D721Med (cell line): ENCODE measurements at regions not wholly inside any gene's neighbourhood (a gene's known extent, or its start where the extent isn't known, plus 50 kb on each side); places are given as distances from the start of the nearest gene placed in this dataset.

Source experiments
- DNase-seq: peaks from one replicate; pipeline ENCODE4 v3.0.0; 2011; ENCODE audit warnings: low spot score; ENCODE audit not compliant: insufficient read length
- FAIRE-seq: peaks from 2 replicates; lab custom pipeline; 2011; peaks lifted over from hg19 to GRCh38; lab: Jason Lieb, UNC
- TF ChIP-seq, protein P1 (sequence below): IDR thresholded peaks from 2 replicates; pipeline ENCODE4 v1.5.1; 2012; ENCODE audit warnings: mild to moderate bottlenecking, control low read depth; ENCODE audit not compliant: insufficient read depth; ENCODE audit errors: missing control alignments

DNA sequence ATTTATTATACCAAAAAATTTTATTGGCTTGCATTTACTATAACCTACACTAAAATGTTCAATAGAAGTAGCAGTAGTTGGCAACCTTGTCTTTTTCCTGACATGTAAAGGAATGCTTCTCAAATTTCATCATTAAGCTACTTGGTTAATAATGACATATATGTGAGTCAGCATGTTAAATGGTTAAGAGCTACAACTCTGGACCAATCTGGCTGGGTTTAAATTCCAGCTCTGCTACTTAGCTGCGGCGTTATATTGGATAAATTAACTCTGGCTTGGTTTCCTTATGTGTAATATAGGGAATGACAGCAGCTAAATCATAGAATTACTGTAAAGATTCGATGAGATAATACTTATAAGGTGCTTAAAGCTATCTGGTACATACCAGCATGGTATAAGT, 53.7 kb upstream of the OTOGL start:
- DNase-seq (no peak), FAIRE-seq (no peak)
- TF ChIP-seq, protein P1, sequence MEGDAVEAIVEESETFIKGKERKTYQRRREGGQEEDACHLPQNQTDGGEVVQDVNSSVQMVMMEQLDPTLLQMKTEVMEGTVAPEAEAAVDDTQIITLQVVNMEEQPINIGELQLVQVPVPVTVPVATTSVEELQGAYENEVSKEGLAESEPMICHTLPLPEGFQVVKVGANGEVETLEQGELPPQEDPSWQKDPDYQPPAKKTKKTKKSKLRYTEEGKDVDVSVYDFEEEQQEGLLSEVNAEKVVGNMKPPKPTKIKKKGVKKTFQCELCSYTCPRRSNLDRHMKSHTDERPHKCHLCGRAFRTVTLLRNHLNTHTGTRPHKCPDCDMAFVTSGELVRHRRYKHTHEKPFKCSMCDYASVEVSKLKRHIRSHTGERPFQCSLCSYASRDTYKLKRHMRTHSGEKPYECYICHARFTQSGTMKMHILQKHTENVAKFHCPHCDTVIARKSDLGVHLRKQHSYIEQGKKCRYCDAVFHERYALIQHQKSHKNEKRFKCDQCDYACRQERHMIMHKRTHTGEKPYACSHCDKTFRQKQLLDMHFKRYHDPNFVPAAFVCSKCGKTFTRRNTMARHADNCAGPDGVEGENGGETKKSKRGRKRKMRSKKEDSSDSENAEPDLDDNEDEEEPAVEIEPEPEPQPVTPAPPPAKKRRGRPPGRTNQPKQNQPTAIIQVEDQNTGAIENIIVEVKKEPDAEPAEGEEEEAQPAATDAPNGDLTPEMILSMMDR = no peak

DNA sequence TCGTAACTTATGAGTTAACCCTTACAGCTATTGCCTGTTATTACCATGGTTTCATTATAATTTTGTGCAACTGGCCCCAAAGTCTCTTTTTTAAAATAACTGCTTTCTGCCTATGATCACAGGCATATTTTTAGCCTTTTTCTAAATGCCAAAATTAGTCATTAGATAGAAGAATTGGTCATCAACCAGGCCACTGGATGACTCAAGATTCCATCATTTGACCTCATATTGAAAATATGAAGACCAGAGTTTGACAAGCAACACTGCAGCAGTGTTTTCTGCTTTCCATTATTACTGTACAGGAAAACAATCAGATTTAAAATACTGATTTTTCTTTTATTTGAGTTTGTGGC, 54.7 kb upstream of the OTOGL start:
- DNase-seq = no peak
- no peak for FAIRE-seq

DNA sequence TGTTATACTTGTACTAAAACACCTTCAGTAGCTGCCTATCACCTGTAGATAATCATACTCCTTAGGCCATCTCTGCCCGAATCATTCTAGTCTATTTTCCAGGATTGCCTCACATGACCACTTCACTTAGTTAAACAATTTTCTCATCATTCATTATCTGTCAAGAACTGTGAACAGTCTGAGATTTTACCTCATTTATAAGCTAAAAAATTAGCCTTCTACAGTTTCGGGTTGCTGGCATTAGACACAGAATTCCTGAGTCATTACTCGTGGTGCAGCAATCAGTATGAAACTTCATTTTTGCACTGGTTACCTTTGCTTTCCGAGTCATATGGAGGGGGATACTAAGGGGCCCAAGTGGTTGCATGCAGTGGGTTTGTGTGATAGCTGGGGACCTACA, 57.6 kb upstream of the OTOGL start:
- FAIRE-seq = no peak
- TF ChIP-seq, protein P1 = no peak
- no peak for DNase-seq

More for the DNA sequence above, 54.7 kb upstream of the OTOGL start:
- TF ChIP-seq, protein P1 = no peak

DNA sequence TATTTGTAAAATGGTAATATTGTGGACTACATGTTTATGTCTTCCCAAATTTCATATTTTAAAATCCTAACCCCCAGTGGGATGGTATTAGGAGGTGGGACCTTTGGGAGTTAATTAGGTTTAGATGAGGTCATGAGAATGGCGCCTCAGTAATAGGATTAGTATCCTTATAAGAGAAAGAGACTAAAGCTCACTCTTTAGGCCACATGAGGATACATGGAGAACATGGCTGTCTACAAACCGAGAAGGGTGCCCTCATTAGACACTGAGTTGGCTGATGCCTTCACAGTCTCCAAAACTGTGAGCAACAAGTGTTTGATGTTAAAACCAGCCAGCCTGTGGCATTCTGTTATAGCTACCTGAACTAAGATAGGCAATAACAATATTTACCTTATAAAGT, 58.3 kb upstream of the OTOGL start:
- FAIRE-seq = no peak
- no peak for DNase-seq
- TF ChIP-seq, protein P1 = no peak

DNA sequence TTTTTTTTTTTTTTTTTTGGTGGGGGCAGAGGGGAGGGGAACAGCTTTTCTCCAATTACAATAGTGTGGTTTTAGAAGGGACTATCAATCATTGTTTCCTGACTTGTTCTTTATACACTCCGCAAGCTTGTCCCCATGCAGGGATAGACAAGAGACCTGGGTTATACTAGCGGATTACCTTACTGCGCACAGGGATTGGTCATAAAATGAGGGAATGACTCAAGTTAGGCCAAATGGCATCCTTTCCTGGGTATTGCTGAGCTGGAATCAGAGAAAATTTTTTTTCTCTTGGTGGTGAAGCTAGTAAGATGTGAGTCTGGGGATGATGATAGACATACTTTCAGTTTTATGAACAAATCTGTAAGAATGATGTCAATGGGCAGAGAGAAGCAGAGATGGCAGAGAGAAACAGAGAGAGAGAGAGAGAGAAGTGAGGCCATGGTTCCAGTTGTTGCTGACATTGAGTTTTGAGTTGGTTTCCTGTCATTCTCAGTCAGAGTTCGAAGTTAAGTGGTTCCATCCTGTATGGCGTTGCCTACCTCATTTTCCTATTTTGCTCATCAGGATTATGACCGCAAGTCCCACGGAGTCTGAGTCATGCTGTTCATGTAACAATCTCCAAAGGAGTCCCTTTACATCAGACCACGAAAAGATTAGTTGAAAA, 59.1 kb upstream of the OTOGL start:
- DNase-seq (no peak), FAIRE-seq (no peak)
- TF ChIP-seq, protein P1 = no peak

DNA sequence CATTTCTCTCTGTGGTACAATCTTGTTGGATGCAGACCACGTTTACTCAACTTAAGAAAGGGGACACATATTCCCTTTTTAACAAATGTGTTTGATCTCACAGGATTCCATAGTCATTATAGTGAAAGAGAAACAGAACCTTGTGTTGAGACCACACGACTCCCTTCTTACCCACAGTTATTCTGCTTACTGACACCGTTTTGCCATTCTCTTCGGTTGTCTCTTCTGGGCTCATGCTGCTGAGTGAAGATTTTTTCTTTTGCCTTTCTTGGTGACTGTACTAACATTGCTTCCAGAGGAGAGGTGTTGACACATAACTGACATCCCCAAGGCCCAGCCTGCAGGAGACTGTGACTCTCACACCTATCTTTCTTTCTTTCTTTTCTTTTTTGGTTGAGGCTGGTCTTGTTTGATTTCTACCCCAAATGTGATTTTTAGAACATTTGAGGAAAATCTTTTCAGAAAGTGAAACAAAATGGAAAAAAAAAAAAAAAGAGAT, 61.2 kb upstream of the OTOGL start:
- TF ChIP-seq, protein P1 = no peak
- no peak for FAIRE-seq
- no peak for DNase-seq

DNA sequence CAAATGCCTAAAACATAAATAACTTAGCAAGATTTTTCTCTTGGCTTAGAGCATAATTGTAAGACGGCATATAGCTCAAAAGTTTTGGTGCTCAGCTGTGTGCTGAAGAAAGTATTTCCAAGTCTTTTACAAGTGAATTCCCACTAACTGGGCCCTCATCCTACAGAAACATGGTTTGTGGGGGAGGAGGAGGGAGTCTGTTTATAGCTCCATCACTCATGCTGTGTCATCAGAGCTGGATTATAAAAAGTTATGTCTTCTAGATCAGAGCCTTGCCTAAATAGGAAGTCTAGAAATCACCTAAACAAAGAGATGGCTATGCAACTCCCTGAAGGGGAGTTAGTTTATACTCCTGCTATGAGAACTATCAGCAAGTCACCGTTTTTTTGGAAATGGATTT, 65.9 kb upstream of the OTOGL start:
- DNase-seq (no peak), FAIRE-seq (no peak)
- TF ChIP-seq, protein P1 = no peak
